Ascending aorta (tissue), 2 donors: ENCODE measurements at regions not wholly inside any gene's neighbourhood (a gene's known extent, or its start where the extent isn't known, plus 50 kb on each side); places are given as distances from the start of the nearest gene placed in this dataset.

Source experiments
- DNase-seq, 2 donors: peaks; one replicate each; pipeline ENCODE4 v3.0.0-alpha.2; 2019; ENCODE audit warnings: low spot score in 2 of 2
- H3K27ac ChIP-seq, 2 donors: fragments of 200-600 bp; sonication (generic); one replicate each; pipeline ENCODE4 v1.5.1; 2016 to 2017; ENCODE audit warnings: mild to moderate bottlenecking in 1 of 2
- H3K27me3 ChIP-seq: fragments of 200-600 bp; sonication (generic); one replicate; pipeline ENCODE4 v1.5.1; 2017
- H3K36me3 ChIP-seq, 2 donors: fragments of 200-600 bp; sonication (generic); one replicate each; pipeline ENCODE4 v1.5.1; 2016
- H3K4me1 ChIP-seq, 2 donors: fragments of 200-600 bp; sonication (generic); one replicate each; pipeline ENCODE4 v1.5.1; 2016 to 2017; ENCODE audit warnings: mild to moderate bottlenecking in 1 of 2
- H3K4me3 ChIP-seq, 2 donors: fragments of 200-600 bp; sonication (generic); one replicate each; pipeline ENCODE4 v1.5.1; 2016 to 2017; ENCODE audit warnings: mild to moderate bottlenecking in 1 of 2
- H3K9me3 ChIP-seq, 2 donors: fragments of 200-600 bp; sonication (generic); one replicate each; pipeline ENCODE4 v1.5.1; 2016
- intact Hi-C: fragments of 100-400 bp; cut with DNase I; formaldehyde crosslinking; loops from one replicate; pipeline ENCODE4 v1.15.1; 2023
- TF ChIP-seq, protein P1 (sequence below), 3 experiments: fragments of 200-600 bp in 2 of 3; fragments of 450-650 bp in 1 of 3; sonication (generic) in 2 of 3; IDR thresholded peaks; one replicate each; pipeline ENCODE4 v1.5.1; 2016 to 2019; ENCODE audit warnings: antibody characterized with exemption in 3 of 3, mild to moderate bottlenecking in 1 of 3, moderate library complexity in 1 of 3

DNA sequence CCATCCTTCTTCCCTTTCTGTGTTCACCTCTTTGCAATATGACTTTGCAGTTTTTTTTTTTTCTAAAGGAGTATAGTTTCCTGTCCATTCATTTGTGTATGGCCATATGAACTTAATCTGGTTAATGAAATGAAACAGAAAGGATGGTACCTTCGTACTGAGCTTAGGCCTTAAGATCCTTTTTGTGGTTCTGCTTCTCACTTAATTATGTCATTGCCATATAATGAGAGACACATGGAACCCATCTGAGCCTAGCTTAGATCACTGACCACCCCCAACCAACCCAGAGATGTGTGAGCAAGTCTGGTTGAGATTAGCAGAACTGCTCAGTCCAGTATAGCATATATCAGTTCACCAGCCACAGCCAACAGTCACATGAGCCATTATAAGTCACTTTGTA lies 1179.6 kb downstream of the HACE1 start:
- no peak overlapping the region for H3K4me3 ChIP-seq
- TF ChIP-seq, protein P1, sequence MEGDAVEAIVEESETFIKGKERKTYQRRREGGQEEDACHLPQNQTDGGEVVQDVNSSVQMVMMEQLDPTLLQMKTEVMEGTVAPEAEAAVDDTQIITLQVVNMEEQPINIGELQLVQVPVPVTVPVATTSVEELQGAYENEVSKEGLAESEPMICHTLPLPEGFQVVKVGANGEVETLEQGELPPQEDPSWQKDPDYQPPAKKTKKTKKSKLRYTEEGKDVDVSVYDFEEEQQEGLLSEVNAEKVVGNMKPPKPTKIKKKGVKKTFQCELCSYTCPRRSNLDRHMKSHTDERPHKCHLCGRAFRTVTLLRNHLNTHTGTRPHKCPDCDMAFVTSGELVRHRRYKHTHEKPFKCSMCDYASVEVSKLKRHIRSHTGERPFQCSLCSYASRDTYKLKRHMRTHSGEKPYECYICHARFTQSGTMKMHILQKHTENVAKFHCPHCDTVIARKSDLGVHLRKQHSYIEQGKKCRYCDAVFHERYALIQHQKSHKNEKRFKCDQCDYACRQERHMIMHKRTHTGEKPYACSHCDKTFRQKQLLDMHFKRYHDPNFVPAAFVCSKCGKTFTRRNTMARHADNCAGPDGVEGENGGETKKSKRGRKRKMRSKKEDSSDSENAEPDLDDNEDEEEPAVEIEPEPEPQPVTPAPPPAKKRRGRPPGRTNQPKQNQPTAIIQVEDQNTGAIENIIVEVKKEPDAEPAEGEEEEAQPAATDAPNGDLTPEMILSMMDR (IDR thresholded peaks at IDR 0.05) = no peak
- H3K4me1 ChIP-seq = no peaks in the 10 kb centered on the region
- no peak for DNase-seq
- H3K9me3 ChIP-seq = no peaks in the 10 kb centered on the region
- intact Hi-C loops = no loop called here
- no peaks in the 10 kb centered on the region for H3K27me3 ChIP-seq
- H3K27ac ChIP-seq = no peak overlapping the region
- H3K36me3 ChIP-seq = no peaks in the 10 kb centered on the region

DNA sequence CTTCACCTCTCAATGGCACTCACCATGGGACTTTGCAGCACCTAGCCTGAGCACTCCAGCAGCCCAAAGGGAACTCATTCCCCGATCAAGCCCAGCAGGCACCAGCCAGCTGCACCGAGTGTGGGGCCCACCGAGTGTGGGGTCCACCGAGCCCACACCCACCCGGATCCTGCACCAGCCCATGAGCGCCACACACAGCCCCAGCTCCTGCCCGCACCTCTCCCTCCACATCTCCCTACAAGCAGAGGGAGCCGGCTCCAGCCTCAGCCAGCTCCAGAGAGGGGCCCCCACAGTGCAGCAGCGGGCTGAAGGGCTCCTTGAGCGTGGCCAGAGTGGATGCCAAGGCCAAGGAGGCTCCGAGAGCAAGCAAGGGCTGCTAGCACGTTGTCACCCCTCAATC lies 1182.4 kb downstream of the HACE1 start:
- Histone ChIP-seq H3K9me3 (no peaks in the 10 kb centered on the region), H3K4me3 (no peak overlapping the region), H3K27ac (no peak overlapping the region), H3K27me3 (no peaks in the 10 kb centered on the region), H3K36me3 (no peaks in the 10 kb centered on the region), H3K4me1 (no peaks in the 10 kb centered on the region)
- DNase-seq = no peak
- intact Hi-C loops = no loop called here
- TF ChIP-seq, protein P1 (IDR thresholded peaks at IDR 0.05) = no peak

GRCh38 chr6:103675807-103676406 lies 1183.8 kb downstream of the HACE1 start:
- TF ChIP-seq, protein P1 (IDR thresholded peaks at IDR 0.05) = no peak
- no peak for DNase-seq
- Histone ChIP-seq H3K4me1 (no peaks in the 10 kb centered on the region), H3K36me3 (no peaks in the 10 kb centered on the region), H3K9me3 (no peaks in the 10 kb centered on the region), H3K4me3 (no peak overlapping the region), H3K27ac (no peak overlapping the region), H3K27me3 (no peaks in the 10 kb centered on the region)
- intact Hi-C loops = no loop called here

GRCh38 chr6:103674790-103675189 lies 1184.9 kb downstream of the HACE1 start:
- TF ChIP-seq, protein P1 (IDR thresholded peaks at IDR 0.05) = no peak

DNA sequence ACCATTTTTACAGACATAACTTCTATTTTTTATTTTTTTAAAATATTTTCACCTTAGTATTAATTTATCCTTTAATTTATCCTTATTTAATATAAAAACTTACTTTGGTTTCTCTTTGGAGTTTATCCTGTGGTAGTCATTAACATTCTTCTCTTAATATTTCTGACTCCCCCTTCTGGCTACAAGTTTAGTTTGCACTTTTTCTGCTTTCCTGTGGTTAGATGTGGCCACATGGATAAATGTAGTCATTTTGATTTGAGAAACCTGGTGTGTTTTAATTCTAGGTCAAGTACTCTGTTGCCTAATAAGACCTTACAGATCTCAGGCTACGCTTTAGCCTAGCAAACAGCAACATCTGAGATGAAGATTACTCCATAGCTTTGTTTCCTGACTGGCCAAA lies 1187.5 kb downstream of the HACE1 start:
- intact Hi-C loops = no loop called here
- no peaks in the 10 kb centered on the region for H3K27me3 ChIP-seq
- no peaks in the 10 kb centered on the region for H3K36me3 ChIP-seq
- no peak for DNase-seq
- no peak overlapping the region for H3K4me3 ChIP-seq
- TF ChIP-seq, protein P1 (IDR thresholded peaks at IDR 0.05) = no peak
- H3K9me3 ChIP-seq = no peaks in the 10 kb centered on the region
- H3K4me1 ChIP-seq = no peaks in the 10 kb centered on the region
- H3K27ac ChIP-seq = no peak overlapping the region

More at GRCh38 chr6:103674790-103675189, 1184.9 kb downstream of the HACE1 start:
- DNase-seq = no peak
- Histone ChIP-seq H3K36me3 (no peaks in the 10 kb centered on the region), H3K4me1 (no peaks in the 10 kb centered on the region), H3K9me3 (no peaks in the 10 kb centered on the region), H3K4me3 (no peak overlapping the region), H3K27me3 (no peaks in the 10 kb centered on the region), H3K27ac (no peak overlapping the region)
- intact Hi-C loops = no loop called here

- Histone ChIP-seq H3K27me3 (no peaks in the 10 kb centered on the region), H3K9me3 (no peaks in the 10 kb centered on the region), H3K4me3 (no peak overlapping the region), H3K36me3 (no peaks in the 10 kb centered on the region), H3K27ac (no peak overlapping the region), H3K4me1 (no peaks in the 10 kb centered on the region)
- DNase-seq = no peak
- intact Hi-C loops = no loop called here
- TF ChIP-seq, protein P1 (IDR thresholded peaks at IDR 0.05) = no peak
Measured at GRCh38 chr6:103629613-103630012, 1230.1 kb downstream of the HACE1 start.
